ENCODE measurements at regions not wholly inside any gene's neighbourhood (a gene's known extent, or its start where the extent isn't known, plus 50 kb on each side); places are given as distances from the start of the nearest gene placed in this dataset.

DNA sequence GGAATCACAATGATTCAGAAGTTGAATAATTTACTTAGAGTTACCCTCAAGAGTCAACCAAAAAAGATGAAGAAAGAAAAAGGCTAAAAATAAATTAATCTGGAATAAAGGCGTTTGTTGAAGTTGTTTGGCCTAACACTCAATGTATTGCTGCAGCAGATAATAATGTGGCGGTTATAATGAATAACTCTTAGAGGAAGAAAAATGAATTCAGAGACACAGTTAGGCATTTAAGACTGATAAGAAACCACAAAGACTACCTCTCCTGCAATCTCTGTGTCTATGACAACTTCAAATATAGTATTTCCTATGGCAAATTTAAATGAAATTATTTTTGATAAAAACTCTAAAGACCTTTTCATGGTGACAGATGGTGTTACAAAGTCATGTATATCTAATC, 1369.1 kb upstream of the AGA start:
- BruUV-seq (replicated peaks): no TSS peak
- H3K9me3 ChIP-seq (ENCODE audit: control insufficient read depth in 1 of 2, insufficient read depth in 1 of 2, low read depth in 1 of 2, low read length in 2 of 2): no peaks in the 10 kb centered on the region
- DNase-seq (ENCODE audit: low read depth, low spot score) (no peak), ATAC-seq (no peak)
- no peaks in the 10 kb centered on the region for H3K9me2 ChIP-seq (ENCODE audit: insufficient read depth)
- RAD21 ChIA-PET (ENCODE audit: low non-redundant PET in 1 of 2, low total read pairs in 2 of 2, uncharacterized antibody in 2 of 2, unreplicated experiment in 2 of 2): no interaction called here
- H3K36me3 ChIP-seq (ENCODE audit: control insufficient read depth in 1 of 2, insufficient read depth in 2 of 2, low read length in 2 of 2): no peaks in the 10 kb centered on the region
- POLR2A ChIA-PET: no interaction called here
- intact Hi-C loops (cut with micrococcal nuclease): no loop called here
- H3K27me3 ChIP-seq (ENCODE audit: insufficient read depth, low read length): no peaks in the 10 kb centered on the region
- CTCF ChIA-PET: no interaction called here
- no peaks in the 10 kb centered on the region for H4K20me1 ChIP-seq (ENCODE audit: insufficient read depth)
- H2AFZ ChIP-seq (ENCODE audit: low read depth, low read length, poor library complexity, severe bottlenecking): no peak overlapping the region
- no peak for TF ChIP-seq POLR2AphosphoS5 (IDR thresholded peaks at IDR 0.05; ENCODE audit: low read depth, low read length)
- no peak for TF ChIP-seq EGR1 (IDR thresholded peaks at IDR 0.05; ENCODE audit: low read depth)
- H3K4me3 ChIP-seq (replicated peaks in 1 of 2; ENCODE audit: low read depth in 1 of 2, low read length in 2 of 2): no peak overlapping the region
- H3K27ac ChIP-seq (ENCODE audit: low read depth, low read length): no peak overlapping the region
- H3K4me1 ChIP-seq (ENCODE audit: control insufficient read depth in 1 of 2, insufficient read depth in 2 of 2, low read length in 2 of 2): no peaks in the 10 kb centered on the region
- no peaks in the 10 kb centered on the region for H3K79me2 ChIP-seq (ENCODE audit: insufficient read depth, low read length)
- no peak overlapping the region for H3K4me2 ChIP-seq (ENCODE audit: low read length)
- H3K9ac ChIP-seq (ENCODE audit: low read length): no peak overlapping the region

DNA sequence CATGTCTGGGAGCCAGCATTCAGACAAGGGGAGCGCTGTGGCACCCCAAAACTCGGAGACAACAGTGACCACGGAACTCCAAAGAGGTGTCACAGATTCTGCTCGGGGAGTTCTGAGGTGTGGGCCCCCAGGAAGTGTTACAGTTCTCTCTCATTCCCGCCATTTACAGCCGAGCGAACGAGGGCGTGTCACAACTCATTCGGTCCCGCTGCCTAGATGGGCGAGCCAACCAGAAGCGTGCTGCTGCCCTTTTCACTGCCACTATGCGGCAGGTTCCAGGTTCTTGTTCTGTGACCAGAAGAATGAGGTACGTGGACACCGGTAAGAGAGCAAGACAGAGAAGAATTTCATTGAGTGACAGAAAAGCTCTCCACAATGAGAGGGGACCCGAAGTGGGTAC, 1370.6 kb upstream of the AGA start:
- no peaks in the 10 kb centered on the region for H3K9me3 ChIP-seq (ENCODE audit: control insufficient read depth in 1 of 2, insufficient read depth in 1 of 2, low read depth in 1 of 2, low read length in 2 of 2)
- DNase-seq (ENCODE audit: low read depth, low spot score): no peak
- TF ChIP-seq EZH2phosphoT487 (IDR thresholded peaks at IDR 0.05; ENCODE audit: borderline replicate concordance): no peak
- no peak for TF ChIP-seq TCF7L2 (IDR thresholded peaks at IDR 0.05; ENCODE audit: borderline replicate concordance, extremely low read depth, insufficient read depth, insufficient read length)
- no peak for TF ChIP-seq CBX3 (IDR thresholded peaks at IDR 0.05; ENCODE audit: low read depth)
- TF ChIP-seq, protein P1, sequence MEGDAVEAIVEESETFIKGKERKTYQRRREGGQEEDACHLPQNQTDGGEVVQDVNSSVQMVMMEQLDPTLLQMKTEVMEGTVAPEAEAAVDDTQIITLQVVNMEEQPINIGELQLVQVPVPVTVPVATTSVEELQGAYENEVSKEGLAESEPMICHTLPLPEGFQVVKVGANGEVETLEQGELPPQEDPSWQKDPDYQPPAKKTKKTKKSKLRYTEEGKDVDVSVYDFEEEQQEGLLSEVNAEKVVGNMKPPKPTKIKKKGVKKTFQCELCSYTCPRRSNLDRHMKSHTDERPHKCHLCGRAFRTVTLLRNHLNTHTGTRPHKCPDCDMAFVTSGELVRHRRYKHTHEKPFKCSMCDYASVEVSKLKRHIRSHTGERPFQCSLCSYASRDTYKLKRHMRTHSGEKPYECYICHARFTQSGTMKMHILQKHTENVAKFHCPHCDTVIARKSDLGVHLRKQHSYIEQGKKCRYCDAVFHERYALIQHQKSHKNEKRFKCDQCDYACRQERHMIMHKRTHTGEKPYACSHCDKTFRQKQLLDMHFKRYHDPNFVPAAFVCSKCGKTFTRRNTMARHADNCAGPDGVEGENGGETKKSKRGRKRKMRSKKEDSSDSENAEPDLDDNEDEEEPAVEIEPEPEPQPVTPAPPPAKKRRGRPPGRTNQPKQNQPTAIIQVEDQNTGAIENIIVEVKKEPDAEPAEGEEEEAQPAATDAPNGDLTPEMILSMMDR (IDR thresholded peaks at IDR 0.05 in 2 of 3, conservative IDR thresholded peaks at IDR 0.05 in 1 of 3; ENCODE audit: borderline replicate concordance in 1 of 3, insufficient read depth in 1 of 3, low read depth in 2 of 3, low read length in 2 of 3): no peak
- no peak for TF ChIP-seq CEBPB (IDR thresholded peaks at IDR 0.05; ENCODE audit: low read depth)
- no peak for TF ChIP-seq ZFX (IDR thresholded peaks at IDR 0.05)
- H3K27me3 ChIP-seq (ENCODE audit: insufficient read depth, low read length): no peaks in the 10 kb centered on the region
- no TSS peak for BruUV-seq (replicated peaks)
- no peak overlapping the region for H3K4me2 ChIP-seq (ENCODE audit: low read length)
- H3K4me1 ChIP-seq (ENCODE audit: control insufficient read depth in 1 of 2, insufficient read depth in 2 of 2, low read length in 2 of 2): no peaks in the 10 kb centered on the region
- POLR2A ChIA-PET: no interaction called here
- H3K79me2 ChIP-seq (ENCODE audit: insufficient read depth, low read length): no peaks in the 10 kb centered on the region
- no peaks in the 10 kb centered on the region for H4K20me1 ChIP-seq (ENCODE audit: insufficient read depth)
- no peak overlapping the region for H3K9ac ChIP-seq (ENCODE audit: low read length)
- H3K4me3 ChIP-seq (replicated peaks in 1 of 2; ENCODE audit: low read depth in 1 of 2, low read length in 2 of 2): no peak overlapping the region
- no peaks in the 10 kb centered on the region for H3K9me2 ChIP-seq (ENCODE audit: insufficient read depth)
- RAD21 ChIA-PET (ENCODE audit: low non-redundant PET in 1 of 2, low total read pairs in 2 of 2, uncharacterized antibody in 2 of 2, unreplicated experiment in 2 of 2): no interaction called here
- CTCF ChIA-PET: no interaction called here
- no peak overlapping the region for H3K27ac ChIP-seq (ENCODE audit: low read depth, low read length)
- H2AFZ ChIP-seq (ENCODE audit: low read depth, low read length, poor library complexity, severe bottlenecking): no peak overlapping the region
- H3K36me3 ChIP-seq (ENCODE audit: control insufficient read depth in 1 of 2, insufficient read depth in 2 of 2, low read length in 2 of 2): no peaks in the 10 kb centered on the region
- intact Hi-C loops (cut with micrococcal nuclease): no loop called here
- no peak for ATAC-seq

Data from HCT116 (cell line).